ENCODE measurements at regions not wholly inside any gene's neighbourhood (a gene's known extent, or its start where the extent isn't known, plus 50 kb on each side); places are given as distances from the start of the nearest gene placed in this dataset.

DNA sequence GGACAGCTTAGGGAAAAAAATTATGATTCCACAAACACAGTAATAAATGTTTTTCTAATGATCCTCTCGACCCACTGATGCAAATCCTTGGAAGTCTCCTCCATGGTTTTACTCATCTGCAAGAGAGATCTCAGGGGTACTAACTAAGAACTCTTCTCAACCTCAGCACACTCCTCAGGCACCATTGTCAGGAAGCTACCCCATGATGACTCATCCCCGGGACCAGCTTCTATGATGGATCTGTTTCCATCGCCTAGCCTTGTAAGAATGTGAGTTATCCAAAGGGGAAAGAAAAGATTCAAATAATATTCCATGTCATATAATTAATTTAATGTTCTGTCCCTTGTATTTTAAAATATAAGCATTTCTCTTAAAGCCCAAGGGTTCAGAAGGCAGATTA is 816.1 kb upstream of the IGFBP7 start:
- Histone ChIP-seq H3K27me3 (ENCODE audit: control insufficient read depth, insufficient read depth, low read length) (no peaks in the 10 kb centered on the region), H3K27ac (ENCODE audit: low read length) (no peak overlapping the region), H3K4me1 (ENCODE audit: control insufficient read depth, insufficient read depth, low read length) (no peaks in the 10 kb centered on the region), H3K4me3 (ENCODE audit: low read depth in 2 of 2, low read length in 2 of 2) (no peak overlapping the region), H3K9me3 (ENCODE audit: control insufficient read depth, insufficient read depth, low read depth, low read length) (no peaks in the 10 kb centered on the region), H3K36me3 (ENCODE audit: control insufficient read depth, insufficient read depth, low read length) (no peaks in the 10 kb centered on the region)
- POLR2A ChIA-PET = no interaction called here
- DNase-seq (ENCODE audit: low read depth, low spot score) (no peak), ATAC-seq (no peak)
- BruUV-seq (replicated peaks) = no TSS peak
- CTCF ChIA-PET = no interaction called here
- in situ Hi-C loops (cut with HindIII; ENCODE audit: low pct_unique_long_range_greater_than_20kb, low sequenced_read_pairs) = no loop called here
- TF ChIP-seq SIN3A (IDR thresholded peaks at IDR 0.05; ENCODE audit: borderline replicate concordance, insufficient read depth, low read depth, low read length) = no peak
- no peak for TF ChIP-seq CTCF (IDR thresholded peaks at IDR 0.05)
- intact Hi-C loops (cut with micrococcal nuclease; ENCODE audit: unreplicated experiment) = no loop called here

DNA sequence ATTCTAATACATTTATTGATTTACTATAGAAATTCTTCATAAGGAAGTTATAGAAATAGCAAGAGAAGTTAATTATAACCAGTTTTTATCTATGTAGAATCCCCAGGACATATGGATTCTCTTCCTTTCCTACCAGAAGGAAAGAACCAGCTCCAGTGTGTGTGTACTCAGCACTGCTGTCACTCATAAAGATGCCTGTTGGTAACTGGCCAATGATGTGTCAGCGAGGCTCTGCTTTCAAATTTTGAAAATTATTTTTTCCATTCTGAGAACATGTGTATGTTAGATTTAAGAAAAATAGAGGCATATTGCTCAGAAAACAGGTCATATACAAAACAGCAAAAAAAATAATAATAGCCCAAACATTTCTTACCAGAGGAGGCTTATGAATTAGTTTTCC is 814.8 kb upstream of the IGFBP7 start:
- Histone ChIP-seq H3K4me1 (ENCODE audit: control insufficient read depth, insufficient read depth, low read length) (no peaks in the 10 kb centered on the region), H3K27ac (ENCODE audit: low read length) (no peak overlapping the region), H3K36me3 (ENCODE audit: control insufficient read depth, insufficient read depth, low read length) (no peaks in the 10 kb centered on the region), H3K27me3 (ENCODE audit: control insufficient read depth, insufficient read depth, low read length) (no peaks in the 10 kb centered on the region), H3K9me3 (ENCODE audit: control insufficient read depth, insufficient read depth, low read depth, low read length) (no peaks in the 10 kb centered on the region), H3K4me3 (ENCODE audit: low read depth in 2 of 2, low read length in 2 of 2) (no peak overlapping the region)
- TF ChIP-seq POLR2AphosphoS5 (IDR thresholded peaks at IDR 0.05; ENCODE audit: low read depth, low read length) (no peak), SIN3A (IDR thresholded peaks at IDR 0.05; ENCODE audit: borderline replicate concordance, insufficient read depth, low read depth, low read length) (no peak), TCF7L2 (IDR thresholded peaks at IDR 0.05; ENCODE audit: low read depth, low read length) (no peak), CTCF (IDR thresholded peaks at IDR 0.05) (no peak)
- TF ChIP-seq, protein P1, sequence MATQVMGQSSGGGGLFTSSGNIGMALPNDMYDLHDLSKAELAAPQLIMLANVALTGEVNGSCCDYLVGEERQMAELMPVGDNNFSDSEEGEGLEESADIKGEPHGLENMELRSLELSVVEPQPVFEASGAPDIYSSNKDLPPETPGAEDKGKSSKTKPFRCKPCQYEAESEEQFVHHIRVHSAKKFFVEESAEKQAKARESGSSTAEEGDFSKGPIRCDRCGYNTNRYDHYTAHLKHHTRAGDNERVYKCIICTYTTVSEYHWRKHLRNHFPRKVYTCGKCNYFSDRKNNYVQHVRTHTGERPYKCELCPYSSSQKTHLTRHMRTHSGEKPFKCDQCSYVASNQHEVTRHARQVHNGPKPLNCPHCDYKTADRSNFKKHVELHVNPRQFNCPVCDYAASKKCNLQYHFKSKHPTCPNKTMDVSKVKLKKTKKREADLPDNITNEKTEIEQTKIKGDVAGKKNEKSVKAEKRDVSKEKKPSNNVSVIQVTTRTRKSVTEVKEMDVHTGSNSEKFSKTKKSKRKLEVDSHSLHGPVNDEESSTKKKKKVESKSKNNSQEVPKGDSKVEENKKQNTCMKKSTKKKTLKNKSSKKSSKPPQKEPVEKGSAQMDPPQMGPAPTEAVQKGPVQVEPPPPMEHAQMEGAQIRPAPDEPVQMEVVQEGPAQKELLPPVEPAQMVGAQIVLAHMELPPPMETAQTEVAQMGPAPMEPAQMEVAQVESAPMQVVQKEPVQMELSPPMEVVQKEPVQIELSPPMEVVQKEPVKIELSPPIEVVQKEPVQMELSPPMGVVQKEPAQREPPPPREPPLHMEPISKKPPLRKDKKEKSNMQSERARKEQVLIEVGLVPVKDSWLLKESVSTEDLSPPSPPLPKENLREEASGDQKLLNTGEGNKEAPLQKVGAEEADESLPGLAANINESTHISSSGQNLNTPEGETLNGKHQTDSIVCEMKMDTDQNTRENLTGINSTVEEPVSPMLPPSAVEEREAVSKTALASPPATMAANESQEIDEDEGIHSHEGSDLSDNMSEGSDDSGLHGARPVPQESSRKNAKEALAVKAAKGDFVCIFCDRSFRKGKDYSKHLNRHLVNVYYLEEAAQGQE (IDR thresholded peaks at IDR 0.05; ENCODE audit: insufficient read depth in 1 of 2, low read depth in 2 of 2, low read length in 1 of 2) = no peak
- no TSS peak for BruUV-seq (replicated peaks)
- DNase-seq (ENCODE audit: low read depth, low spot score) (no peak), ATAC-seq (no peak)
- in situ Hi-C loops (cut with HindIII; ENCODE audit: low pct_unique_long_range_greater_than_20kb, low sequenced_read_pairs) = no loop called here
- intact Hi-C loops (cut with micrococcal nuclease; ENCODE audit: unreplicated experiment) = no loop called here
- POLR2A ChIA-PET = no interaction called here
- CTCF ChIA-PET = no interaction called here

- Histone ChIP-seq H3K27ac (ENCODE audit: low read length) (no peak overlapping the region), H3K4me3 (ENCODE audit: low read depth in 2 of 2, low read length in 2 of 2) (no peak overlapping the region), H3K27me3 (ENCODE audit: control insufficient read depth, insufficient read depth, low read length) (no peaks in the 10 kb centered on the region), H3K9me3 (ENCODE audit: control insufficient read depth, insufficient read depth, low read depth, low read length) (no peaks in the 10 kb centered on the region), H3K36me3 (ENCODE audit: control insufficient read depth, insufficient read depth, low read length) (no peaks in the 10 kb centered on the region), H3K4me1 (ENCODE audit: control insufficient read depth, insufficient read depth, low read length) (no peaks in the 10 kb centered on the region)
- in situ Hi-C loops (cut with HindIII; ENCODE audit: low pct_unique_long_range_greater_than_20kb, low sequenced_read_pairs) (no loop called here), intact Hi-C loops (cut with micrococcal nuclease; ENCODE audit: unreplicated experiment) (no loop called here)
- ATAC-seq = no peak
- TF ChIP-seq, protein P1 (IDR thresholded peaks at IDR 0.05; ENCODE audit: insufficient read depth in 1 of 2, low read depth in 2 of 2, low read length in 1 of 2) = no peak
- TF ChIP-seq SIN3A (IDR thresholded peaks at IDR 0.05; ENCODE audit: borderline replicate concordance, insufficient read depth, low read depth, low read length) (no peak), POLR2AphosphoS5 (IDR thresholded peaks at IDR 0.05; ENCODE audit: low read depth, low read length) (no peak), TCF7L2 (IDR thresholded peaks at IDR 0.05; ENCODE audit: low read depth, low read length) (no peak), CTCF (IDR thresholded peaks at IDR 0.05) (no peak)
- DNase-seq (ENCODE audit: low read depth, low spot score) = no peak
- ChIA-PET CTCF (no interaction called here), POLR2A (no interaction called here)
- BruUV-seq (replicated peaks) = no TSS peak
Measured at GRCh38 chr4:57916479-57916878, 806.3 kb upstream of the IGFBP7 start.
